Right lobe of liver (tissue), 6 donors: ENCODE measurements at regions not wholly inside any gene's neighbourhood (a gene's known extent, or its start where the extent isn't known, plus 50 kb on each side); places are given as distances from the start of the nearest gene placed in this dataset.

Source experiments
- ATAC-seq, 4 donors: fragments of 200-7000 bp; cut with Tn5 transposase; one replicate each; pipeline ENCODE4 v1.9.1; 2020; ENCODE audit warnings: mild to moderate bottlenecking in 4 of 4, moderate library complexity in 4 of 4
- DNase-seq, 3 donors: peaks; one replicate each; pipeline ENCODE4 v3.0.0-alpha.2; 2020
- H3K27ac ChIP-seq, 3 donors: fragments of 200-600 bp; one replicate each; pipeline ENCODE4 v1.8.0; 2022
- H3K27me3 ChIP-seq, 2 donors: fragments of 200-600 bp; one replicate each; pipeline ENCODE4 v1.8.0; 2022
- H3K36me3 ChIP-seq, 4 donors: fragments of 200-600 bp; sonication (generic) in 1 of 4; one replicate each; pipeline versions ENCODE4 v1.5.1 to v1.8.0; 2017 to 2022; ENCODE audit warnings: control low read depth in 1 of 4
- H3K4me1 ChIP-seq, 4 donors: fragments of 200-600 bp; sonication (generic) in 1 of 4; one replicate each; pipeline versions ENCODE4 v1.5.1 to v1.8.0; 2017 to 2022; ENCODE audit warnings: control low read depth in 1 of 4
- H3K4me3 ChIP-seq, 3 donors: fragments of 200-600 bp; one replicate each; pipeline ENCODE4 v1.8.0; 2022
- H3K9me3 ChIP-seq, 4 donors: fragments of 200-600 bp; sonication (generic) in 1 of 4; one replicate each; pipeline versions ENCODE4 v1.5.1 to v1.8.0; 2017 to 2022; ENCODE audit warnings: control low read depth in 1 of 4
- CTCF ChIP-seq, 4 donors: fragments of 200-600 bp in 3 of 4; fragments of 450-650 bp in 1 of 4; IDR thresholded peaks; one replicate each; pipeline versions ENCODE4 v1.5.1 to v1.8.0; 2016 to 2022; ENCODE audit warnings: antibody characterized with exemption in 4 of 4, mild to moderate bottlenecking in 2 of 4
- POLR2A ChIP-seq: fragments of 450-650 bp; IDR thresholded peaks from one replicate; pipeline ENCODE4 v1.6.1; 2017; ENCODE audit warnings: antibody characterized with exemption, mild to moderate bottlenecking
- WGBS: methylation state at CpG from one replicate; pipeline ENCODE4 v1.1.6; 2018; ENCODE audit warnings: low coverage, low lambda C conversion rate; ENCODE audit not compliant: insufficient coverage; ENCODE audit errors: missing lambda C conversion rate; 5-methylcytosine and 5-hydroxymethylcytosine counted together
- intact Hi-C, 2 donors: fragments of 100-400 bp; cut with DNase I; formaldehyde crosslinking; loops; one replicate each; pipeline versions ENCODE4 v1.11.2 to v1.14.1; 2022
- donor health status: DM: no; HTN: yes; CAD: no.
- donor health status: DM: no; HTN: no; CAD: no.
- donor health status: DM: no; HTN: no; CAD: no.
- donor health status: DM: no; HTN: yes; CAD: no.
- donor health status: DM: no; HTN: yes; CAD: no.

- TF ChIP-seq POLR2A (no peak), CTCF (IDR thresholded peaks at IDR 0.05) (no peak)
- no peaks in the 10 kb centered on the region for H3K9me3 ChIP-seq
- intact Hi-C loops, result no loop called here
- no peak overlapping the region for H3K27ac ChIP-seq
- H3K36me3 ChIP-seq, result no peaks in the 10 kb centered on the region
- ATAC-seq, result no peak
- DNase-seq, result no peak
- H3K4me3 ChIP-seq, result no peak overlapping the region
- WGBS, result 76% methylated on average over 4 of the region's 4 CpGs
- peaks cover 0 to 4% (median 0%) of the 10 kb centered on the region in 4 donors for H3K4me1 ChIP-seq
- H3K27me3 ChIP-seq, result no peaks in the 10 kb centered on the region
These were observed 107.0 kb upstream of the ELOVL6 start for GRCh38 chr4:110305455-110305854.

- Histone ChIP-seq H3K4me1 (no peaks in the 10 kb centered on the region), H3K9me3 (no peaks in the 10 kb centered on the region), H3K27me3 (no peaks in the 10 kb centered on the region), H3K4me3 (no peak overlapping the region), H3K36me3 (no peaks in the 10 kb centered on the region), H3K27ac (no peak overlapping the region)
- 69% methylated on average over 2 of the region's 2 CpGs for WGBS
- intact Hi-C loops, result no loop called here
- ATAC-seq (no peak), DNase-seq (no peak)
- TF ChIP-seq POLR2A (no peak), CTCF (IDR thresholded peaks at IDR 0.05) (no peak)
These were observed 98.5 kb upstream of the ELOVL6 start for GRCh38 chr4:110296892-110297291.

GRCh38 chr4:110294165-110294564 is 95.8 kb upstream of the ELOVL6 start:
- no peaks in the 10 kb centered on the region for H3K36me3 ChIP-seq
- 83% methylated on average over 7 of the region's 7 CpGs for WGBS
- DNase-seq (no peak), ATAC-seq (no peak)
- no peak overlapping the region for H3K27ac ChIP-seq
- no peak overlapping the region for H3K4me3 ChIP-seq
- no peaks in the 10 kb centered on the region for H3K27me3 ChIP-seq
- H3K9me3 ChIP-seq, result no peaks in the 10 kb centered on the region
- intact Hi-C loops, result no loop called here
- no peaks in the 10 kb centered on the region for H3K4me1 ChIP-seq
- TF ChIP-seq CTCF (IDR thresholded peaks at IDR 0.05) (no peak), POLR2A (no peak)

GRCh38 chr4:110292994-110293744 is 94.8 kb upstream of the ELOVL6 start:
- ATAC-seq (no peak), DNase-seq (no peak)
- intact Hi-C loops, result no loop called here
- Histone ChIP-seq H3K36me3 (no peaks in the 10 kb centered on the region), H3K27me3 (no peaks in the 10 kb centered on the region), H3K4me1 (no peaks in the 10 kb centered on the region), H3K27ac (no peak overlapping the region), H3K9me3 (no peaks in the 10 kb centered on the region), H3K4me3 (no peak overlapping the region)
- TF ChIP-seq CTCF (IDR thresholded peaks at IDR 0.05) (no peak), POLR2A (no peak)
- 81% methylated on average over 5 of the region's 23 CpGs for WGBS
